ENCODE measurements at regions not wholly inside any gene's neighbourhood (a gene's known extent, or its start where the extent isn't known, plus 50 kb on each side); places are given as distances from the start of the nearest gene placed in this dataset.
"Not testable (repeated sequence)": the region's sequence is repeated elsewhere in the genome, so short reads cannot be mapped to it uniquely, and the experiment has no call there.

DNA sequence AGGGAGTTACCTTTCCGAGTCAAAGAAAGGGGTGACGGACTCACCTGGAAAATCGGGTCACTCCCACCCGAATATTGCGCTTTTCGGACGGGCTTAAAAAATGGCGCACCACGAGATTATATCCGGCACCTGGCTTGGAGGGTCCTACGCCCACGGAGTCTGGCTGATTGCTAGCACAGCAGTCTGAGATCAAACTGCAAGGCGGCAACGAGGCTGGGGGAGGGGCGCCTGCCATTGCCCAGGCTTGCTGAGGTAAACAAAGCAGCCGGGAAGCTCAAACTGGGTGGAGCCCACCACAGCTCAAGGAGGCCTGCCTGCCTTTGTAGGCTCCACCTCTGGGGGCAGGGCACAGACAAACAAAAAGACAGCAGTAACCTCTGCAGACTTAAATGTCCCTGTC, 72.6 kb upstream of the RORB start:
- H3K79me2 ChIP-seq (replicated peaks; ENCODE audit: insufficient read depth); H3K9me2 ChIP-seq (ENCODE audit: insufficient read depth); DNase-seq (ENCODE audit: low spot score); H3K27me3 ChIP-seq (ENCODE audit: insufficient read depth); H3K27ac ChIP-seq (ENCODE audit: low read depth); H3K36me3 ChIP-seq (ENCODE audit: insufficient read depth); H4K20me1 ChIP-seq (replicated peaks; ENCODE audit: insufficient read depth); H3K36me3 Mint-ChIP-seq (ENCODE audit: low read depth); H3K4me1 ChIP-seq (ENCODE audit: insufficient read depth); H3K9me3 Mint-ChIP-seq; ATAC-seq; H3K4me2 ChIP-seq; H3K4me3 Mint-ChIP-seq; H3F3A ChIP-seq (replicated peaks; ENCODE audit: low read depth); H3K4me3 ChIP-seq; H3K27me3 Mint-ChIP-seq (ENCODE audit: insufficient read depth, low read depth, poor library complexity): not testable (repeated sequence)
- Mint-ChIP-seq H3K27ac (0 out of 2 replicates have a peak overlapping the region, but pooled peaks have one; percentile 29), H3K4me1 (peaks cover 17% of the 10 kb centered on the region)
- H2AFZ ChIP-seq, result peak overlapping the region; percentile 93

DNA sequence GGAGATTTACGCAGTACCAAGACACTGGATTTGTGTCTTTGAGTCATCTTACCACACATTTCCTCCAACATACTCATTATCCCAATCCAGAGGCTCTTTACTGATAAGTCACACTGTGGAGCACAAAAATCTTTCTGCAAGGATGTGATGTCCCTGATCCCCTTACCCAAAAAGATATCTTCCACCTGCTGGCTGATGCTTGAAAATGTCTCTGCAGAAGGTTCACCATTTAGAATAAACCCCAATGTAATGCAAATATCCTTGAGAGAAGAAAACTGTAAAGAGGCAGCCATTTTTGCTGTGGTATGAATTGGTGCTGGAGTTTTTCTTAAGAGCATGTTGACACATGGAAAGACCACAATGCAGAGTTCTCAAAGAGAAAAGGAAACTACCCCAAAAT, 65.7 kb upstream of the RORB start:
- peaks cover 2% of the 10 kb centered on the region; the same call in 1 of the 3 replicates for H3K9me3 Mint-ChIP-seq

DNA sequence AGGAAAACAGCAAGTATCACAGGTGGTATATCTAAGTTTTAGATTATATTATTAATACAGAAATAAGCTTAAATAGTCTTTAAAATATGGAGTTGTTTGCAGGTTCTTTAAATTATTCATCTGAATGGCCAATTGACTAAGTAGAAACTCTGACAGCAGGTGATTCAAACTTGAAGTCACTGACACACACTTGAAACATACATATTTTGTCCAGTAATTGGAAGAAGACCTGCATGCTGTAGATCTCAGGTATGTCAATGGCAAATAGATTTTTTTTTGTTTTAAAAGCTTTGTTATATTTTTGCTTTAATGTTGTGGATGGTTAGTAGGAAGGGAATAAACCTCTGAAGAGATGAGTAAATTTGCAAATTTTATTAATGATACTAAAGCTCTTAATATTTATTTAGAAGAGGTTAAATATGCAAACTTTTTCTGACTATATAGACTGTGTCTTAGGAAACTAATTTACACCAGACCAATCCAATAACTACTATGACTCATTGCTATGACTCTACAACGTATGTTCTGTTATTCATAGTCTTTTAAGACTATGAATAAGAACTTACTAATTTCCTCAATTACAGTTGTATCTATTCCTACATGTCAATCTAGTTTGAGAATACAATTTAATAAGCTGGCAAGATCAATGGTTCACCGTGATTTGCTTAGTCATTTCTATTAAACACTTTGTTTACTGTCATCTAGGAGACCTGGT, 53.9 kb upstream of the RORB start:
- no peak overlapping the region for H3K4me3 Mint-ChIP-seq
- H3K9me3 Mint-ChIP-seq, result no peaks in the 10 kb centered on the region
- Histone ChIP-seq H3K27ac (ENCODE audit: low read depth) (no peak overlapping the region), H3K4me1 (ENCODE audit: insufficient read depth) (no peaks in the 10 kb centered on the region), H3K4me3 (no peak overlapping the region), H3K79me2 (replicated peaks; ENCODE audit: insufficient read depth) (no peaks in the 10 kb centered on the region), H3F3A (replicated peaks; ENCODE audit: low read depth) (no peaks in the 10 kb centered on the region), H3K9me2 (ENCODE audit: insufficient read depth) (no peaks in the 10 kb centered on the region; the same call in 1 of the 2 replicates), H3K4me2 (no peak overlapping the region), H3K36me3 (ENCODE audit: insufficient read depth) (no peaks in the 10 kb centered on the region), H3K27me3 (ENCODE audit: insufficient read depth) (no peaks in the 10 kb centered on the region), H2AFZ (no peak overlapping the region), H4K20me1 (replicated peaks; ENCODE audit: insufficient read depth) (no peaks in the 10 kb centered on the region)
- no peak for DNase-seq (ENCODE audit: low spot score)
- H3K27me3 Mint-ChIP-seq (ENCODE audit: insufficient read depth, low read depth, poor library complexity), result no peaks in the 10 kb centered on the region
- H3K36me3 Mint-ChIP-seq (ENCODE audit: low read depth), result no peaks in the 10 kb centered on the region
- no peak overlapping the region for H3K27ac Mint-ChIP-seq
- H3K4me1 Mint-ChIP-seq, result no peaks in the 10 kb centered on the region
- no peak for ATAC-seq
- TF ChIP-seq POLR2AphosphoS5 (IDR thresholded peaks at IDR 0.05; ENCODE audit: low read depth), result no peak
- no peak for TF ChIP-seq ZNF331 (CRISPR knock-in tag; IDR thresholded peaks at IDR 0.05; ENCODE audit: low read depth)
- TF ChIP-seq, protein P1, sequence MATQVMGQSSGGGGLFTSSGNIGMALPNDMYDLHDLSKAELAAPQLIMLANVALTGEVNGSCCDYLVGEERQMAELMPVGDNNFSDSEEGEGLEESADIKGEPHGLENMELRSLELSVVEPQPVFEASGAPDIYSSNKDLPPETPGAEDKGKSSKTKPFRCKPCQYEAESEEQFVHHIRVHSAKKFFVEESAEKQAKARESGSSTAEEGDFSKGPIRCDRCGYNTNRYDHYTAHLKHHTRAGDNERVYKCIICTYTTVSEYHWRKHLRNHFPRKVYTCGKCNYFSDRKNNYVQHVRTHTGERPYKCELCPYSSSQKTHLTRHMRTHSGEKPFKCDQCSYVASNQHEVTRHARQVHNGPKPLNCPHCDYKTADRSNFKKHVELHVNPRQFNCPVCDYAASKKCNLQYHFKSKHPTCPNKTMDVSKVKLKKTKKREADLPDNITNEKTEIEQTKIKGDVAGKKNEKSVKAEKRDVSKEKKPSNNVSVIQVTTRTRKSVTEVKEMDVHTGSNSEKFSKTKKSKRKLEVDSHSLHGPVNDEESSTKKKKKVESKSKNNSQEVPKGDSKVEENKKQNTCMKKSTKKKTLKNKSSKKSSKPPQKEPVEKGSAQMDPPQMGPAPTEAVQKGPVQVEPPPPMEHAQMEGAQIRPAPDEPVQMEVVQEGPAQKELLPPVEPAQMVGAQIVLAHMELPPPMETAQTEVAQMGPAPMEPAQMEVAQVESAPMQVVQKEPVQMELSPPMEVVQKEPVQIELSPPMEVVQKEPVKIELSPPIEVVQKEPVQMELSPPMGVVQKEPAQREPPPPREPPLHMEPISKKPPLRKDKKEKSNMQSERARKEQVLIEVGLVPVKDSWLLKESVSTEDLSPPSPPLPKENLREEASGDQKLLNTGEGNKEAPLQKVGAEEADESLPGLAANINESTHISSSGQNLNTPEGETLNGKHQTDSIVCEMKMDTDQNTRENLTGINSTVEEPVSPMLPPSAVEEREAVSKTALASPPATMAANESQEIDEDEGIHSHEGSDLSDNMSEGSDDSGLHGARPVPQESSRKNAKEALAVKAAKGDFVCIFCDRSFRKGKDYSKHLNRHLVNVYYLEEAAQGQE (IDR thresholded peaks at IDR 0.05; ENCODE audit: unreplicated experiment), result no peak
- no peak for TF ChIP-seq JUNB (IDR thresholded peaks at IDR 0.05; ENCODE audit: unreplicated experiment)
- no peak for TF ChIP-seq NANOG (IDR thresholded peaks at IDR 0.05; ENCODE audit: borderline replicate concordance)
- TF ChIP-seq, protein P2, sequence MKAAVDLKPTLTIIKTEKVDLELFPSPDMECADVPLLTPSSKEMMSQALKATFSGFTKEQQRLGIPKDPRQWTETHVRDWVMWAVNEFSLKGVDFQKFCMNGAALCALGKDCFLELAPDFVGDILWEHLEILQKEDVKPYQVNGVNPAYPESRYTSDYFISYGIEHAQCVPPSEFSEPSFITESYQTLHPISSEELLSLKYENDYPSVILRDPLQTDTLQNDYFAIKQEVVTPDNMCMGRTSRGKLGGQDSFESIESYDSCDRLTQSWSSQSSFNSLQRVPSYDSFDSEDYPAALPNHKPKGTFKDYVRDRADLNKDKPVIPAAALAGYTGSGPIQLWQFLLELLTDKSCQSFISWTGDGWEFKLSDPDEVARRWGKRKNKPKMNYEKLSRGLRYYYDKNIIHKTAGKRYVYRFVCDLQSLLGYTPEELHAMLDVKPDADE (IDR thresholded peaks at IDR 0.05), result no peak
- no peak for TF ChIP-seq EZH2phosphoT487 (IDR thresholded peaks at IDR 0.05; ENCODE audit: unreplicated experiment)
- TF ChIP-seq, protein P3, sequence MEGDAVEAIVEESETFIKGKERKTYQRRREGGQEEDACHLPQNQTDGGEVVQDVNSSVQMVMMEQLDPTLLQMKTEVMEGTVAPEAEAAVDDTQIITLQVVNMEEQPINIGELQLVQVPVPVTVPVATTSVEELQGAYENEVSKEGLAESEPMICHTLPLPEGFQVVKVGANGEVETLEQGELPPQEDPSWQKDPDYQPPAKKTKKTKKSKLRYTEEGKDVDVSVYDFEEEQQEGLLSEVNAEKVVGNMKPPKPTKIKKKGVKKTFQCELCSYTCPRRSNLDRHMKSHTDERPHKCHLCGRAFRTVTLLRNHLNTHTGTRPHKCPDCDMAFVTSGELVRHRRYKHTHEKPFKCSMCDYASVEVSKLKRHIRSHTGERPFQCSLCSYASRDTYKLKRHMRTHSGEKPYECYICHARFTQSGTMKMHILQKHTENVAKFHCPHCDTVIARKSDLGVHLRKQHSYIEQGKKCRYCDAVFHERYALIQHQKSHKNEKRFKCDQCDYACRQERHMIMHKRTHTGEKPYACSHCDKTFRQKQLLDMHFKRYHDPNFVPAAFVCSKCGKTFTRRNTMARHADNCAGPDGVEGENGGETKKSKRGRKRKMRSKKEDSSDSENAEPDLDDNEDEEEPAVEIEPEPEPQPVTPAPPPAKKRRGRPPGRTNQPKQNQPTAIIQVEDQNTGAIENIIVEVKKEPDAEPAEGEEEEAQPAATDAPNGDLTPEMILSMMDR (conservative IDR thresholded peaks at IDR 0.05; ENCODE audit: low read depth in 2 of 2), result no peak

More for the DNA sequence above, 65.7 kb upstream of the RORB start:
- Histone ChIP-seq H3K9me2 (ENCODE audit: insufficient read depth) (no peaks in the 10 kb centered on the region), H3K27ac (ENCODE audit: low read depth) (no peak overlapping the region), H3K4me3 (no peak overlapping the region), H3K36me3 (ENCODE audit: insufficient read depth) (no peaks in the 10 kb centered on the region), H3F3A (replicated peaks; ENCODE audit: low read depth) (no peaks in the 10 kb centered on the region), H3K4me2 (no peak overlapping the region), H4K20me1 (replicated peaks; ENCODE audit: insufficient read depth) (no peaks in the 10 kb centered on the region), H3K79me2 (replicated peaks; ENCODE audit: insufficient read depth) (no peaks in the 10 kb centered on the region), H3K4me1 (ENCODE audit: insufficient read depth) (no peaks in the 10 kb centered on the region), H3K27me3 (ENCODE audit: insufficient read depth) (no peaks in the 10 kb centered on the region), H2AFZ (no peak overlapping the region)
- ATAC-seq (no peak), DNase-seq (ENCODE audit: low spot score) (peak; percentile 54)
- TF ChIP-seq, protein P3 (conservative IDR thresholded peaks at IDR 0.05; ENCODE audit: low read depth in 2 of 2), result peak; percentile 22 to 43; a peak in 3 of 4 replicates
- TF ChIP-seq ZNF114 (CRISPR knock-in tag; IDR thresholded peaks at IDR 0.05), result no peak
- Mint-ChIP-seq H3K36me3 (ENCODE audit: low read depth) (no peaks in the 10 kb centered on the region), H3K4me3 (no peak overlapping the region), H3K27me3 (ENCODE audit: insufficient read depth, low read depth, poor library complexity) (no peaks in the 10 kb centered on the region), H3K4me1 (peaks cover 8% of the 10 kb centered on the region; the same call in 2 of the 3 replicates), H3K27ac (no peak overlapping the region)
